GM10266 (cell line): ENCODE measurements at regions not wholly inside any gene's neighbourhood (a gene's known extent, or its start where the extent isn't known, plus 50 kb on each side); places are given as distances from the start of the nearest gene placed in this dataset.

Experiments
- DNase-seq: peaks from one replicate; pipeline ENCODE4 v3.0.0; 2012; ENCODE audit errors: extremely low spot score
- TF ChIP-seq, protein P1 (sequence below): IDR thresholded peaks from 2 replicates; pipeline ENCODE4 v1.5.1; 2012; ENCODE audit warnings: mild to moderate bottlenecking, low read depth; ENCODE audit not compliant: control insufficient read depth, insufficient read depth; ENCODE audit errors: missing control alignments

- TF ChIP-seq, protein P1, sequence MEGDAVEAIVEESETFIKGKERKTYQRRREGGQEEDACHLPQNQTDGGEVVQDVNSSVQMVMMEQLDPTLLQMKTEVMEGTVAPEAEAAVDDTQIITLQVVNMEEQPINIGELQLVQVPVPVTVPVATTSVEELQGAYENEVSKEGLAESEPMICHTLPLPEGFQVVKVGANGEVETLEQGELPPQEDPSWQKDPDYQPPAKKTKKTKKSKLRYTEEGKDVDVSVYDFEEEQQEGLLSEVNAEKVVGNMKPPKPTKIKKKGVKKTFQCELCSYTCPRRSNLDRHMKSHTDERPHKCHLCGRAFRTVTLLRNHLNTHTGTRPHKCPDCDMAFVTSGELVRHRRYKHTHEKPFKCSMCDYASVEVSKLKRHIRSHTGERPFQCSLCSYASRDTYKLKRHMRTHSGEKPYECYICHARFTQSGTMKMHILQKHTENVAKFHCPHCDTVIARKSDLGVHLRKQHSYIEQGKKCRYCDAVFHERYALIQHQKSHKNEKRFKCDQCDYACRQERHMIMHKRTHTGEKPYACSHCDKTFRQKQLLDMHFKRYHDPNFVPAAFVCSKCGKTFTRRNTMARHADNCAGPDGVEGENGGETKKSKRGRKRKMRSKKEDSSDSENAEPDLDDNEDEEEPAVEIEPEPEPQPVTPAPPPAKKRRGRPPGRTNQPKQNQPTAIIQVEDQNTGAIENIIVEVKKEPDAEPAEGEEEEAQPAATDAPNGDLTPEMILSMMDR, result no peak
- DNase-seq, result no peak
These were observed 105.6 kb upstream of the ZNF366 start for GRCh38 chr5:72612810-72613209.

DNA sequence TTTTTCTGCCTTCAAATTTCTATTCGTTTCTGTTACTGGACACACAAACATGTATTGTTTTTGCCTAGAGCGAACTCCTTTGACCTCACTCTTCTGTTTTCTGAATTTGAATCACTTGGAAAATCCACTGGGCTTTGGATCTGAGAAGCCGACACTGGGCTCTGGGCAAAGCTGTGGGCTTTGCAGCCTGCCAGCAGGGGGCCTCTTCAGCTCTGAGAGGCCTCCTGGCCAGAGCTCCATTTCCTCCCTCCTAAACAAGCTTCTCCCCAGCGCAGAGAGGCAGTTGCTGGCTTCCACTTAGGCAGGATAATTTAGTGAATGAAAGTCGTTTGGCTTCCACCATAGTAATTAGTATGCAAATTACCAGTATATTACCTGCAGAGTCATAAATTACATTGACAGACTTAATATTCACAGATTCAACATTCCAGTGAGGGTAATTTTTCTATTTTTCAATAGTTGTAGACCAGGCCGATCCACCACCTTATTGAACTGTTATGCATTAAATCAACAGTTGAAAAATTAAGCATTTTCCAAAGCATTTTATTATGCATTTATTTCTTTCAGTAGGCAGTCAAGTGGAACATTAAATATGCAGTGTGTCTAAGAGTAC is 104.0 kb upstream of the ZNF366 start:
- peak; percentile 62 for DNase-seq
- TF ChIP-seq, protein P1, result peak; percentile 78

- TF ChIP-seq, protein P1, result no peak
- DNase-seq, result no peak
These were observed 101.7 kb upstream of the ZNF366 start for GRCh38 chr5:72608926-72609325.

DNA sequence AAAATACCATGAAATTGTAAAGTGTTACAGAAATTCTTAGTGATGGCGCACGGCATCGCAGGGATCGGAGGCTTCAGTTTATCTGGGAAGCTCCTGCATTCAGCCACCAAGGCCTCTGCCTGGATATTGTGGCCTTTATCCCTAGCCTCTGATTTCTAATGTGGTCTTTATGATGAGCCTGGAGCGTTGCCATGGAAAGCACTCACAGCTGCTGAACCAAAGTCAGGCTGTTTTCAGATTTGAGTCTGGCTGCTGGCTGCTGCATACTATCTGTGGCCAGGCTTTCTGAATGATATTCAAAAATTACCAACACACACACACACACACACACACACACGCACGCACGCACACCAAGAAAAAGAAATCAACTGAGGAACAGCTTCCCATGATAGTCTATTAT is 101.1 kb upstream of the ZNF366 start:
- TF ChIP-seq, protein P1, result no peak
- DNase-seq, result no peak

DNA sequence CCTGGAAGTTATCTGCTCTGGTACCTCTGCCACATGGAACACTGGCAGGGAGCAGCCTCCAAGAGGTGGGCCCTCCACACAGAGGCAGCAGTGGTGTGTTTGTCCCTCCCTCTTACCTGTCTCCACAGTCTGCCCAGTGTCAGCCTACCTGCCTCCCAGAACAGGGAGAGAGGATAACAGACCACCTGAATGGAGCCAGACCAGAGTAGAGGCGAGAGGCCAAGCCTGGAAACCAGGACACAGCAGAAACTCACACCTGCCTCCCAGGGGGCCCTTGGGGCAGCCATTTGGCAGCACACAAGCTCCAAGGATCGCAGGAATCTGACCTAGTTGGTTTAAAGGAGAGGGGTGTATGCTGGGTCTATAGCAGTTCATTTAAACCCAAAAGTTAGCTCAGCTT is 100.2 kb upstream of the ZNF366 start:
- TF ChIP-seq, protein P1, result no peak
- no peak for DNase-seq

DNA sequence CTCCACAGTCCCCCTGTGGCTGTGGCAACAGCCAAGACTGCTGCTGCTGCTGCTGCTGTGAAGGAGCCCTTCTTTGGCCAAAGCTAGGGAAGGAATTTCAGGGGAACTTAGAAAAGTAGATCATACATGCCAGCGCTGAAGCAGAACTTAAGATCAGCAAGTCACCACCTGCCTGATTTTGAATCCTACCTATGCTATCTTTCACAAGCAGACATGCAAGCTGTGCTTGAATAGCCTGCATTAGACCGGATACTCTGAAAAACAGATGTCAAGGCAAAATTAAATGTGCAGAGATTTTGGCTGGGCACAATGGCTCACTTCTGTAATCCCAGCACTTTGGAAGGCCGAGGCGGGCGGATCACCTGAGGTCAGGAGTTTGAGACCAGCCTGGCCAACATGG is 99.3 kb upstream of the ZNF366 start:
- TF ChIP-seq, protein P1, result no peak
- no peak for DNase-seq

DNA sequence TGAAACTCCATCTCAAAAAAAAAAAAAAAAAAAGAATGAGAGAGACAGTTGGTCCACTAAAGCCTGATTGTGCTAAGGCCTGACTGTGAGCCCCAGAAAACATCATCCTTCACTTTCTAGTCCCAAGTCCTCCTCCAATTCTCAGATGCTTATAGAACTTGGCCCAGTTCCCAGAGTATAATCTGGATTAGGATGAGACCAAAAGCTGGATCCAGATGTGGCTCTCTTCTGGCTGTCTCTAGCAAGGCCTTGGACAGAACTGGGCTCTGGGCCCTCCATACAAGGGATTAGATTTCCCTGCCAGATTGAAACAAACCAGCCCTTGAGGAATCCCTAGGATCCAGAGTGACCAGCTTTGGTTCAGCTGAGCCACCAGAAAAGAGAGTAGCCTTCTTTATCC is 98.4 kb upstream of the ZNF366 start:
- TF ChIP-seq, protein P1, result no peak
- no peak for DNase-seq
